SIG-M5 (cell line): ENCODE measurements at regions not wholly inside any gene's neighbourhood (a gene's known extent, or its start where the extent isn't known, plus 50 kb on each side); places are given as distances from the start of the nearest gene placed in this dataset.

Experiments
- DNase-seq: peaks from one replicate; lab custom pipeline; 2025; lab: John Stamatoyannopoulos, UW

DNA sequence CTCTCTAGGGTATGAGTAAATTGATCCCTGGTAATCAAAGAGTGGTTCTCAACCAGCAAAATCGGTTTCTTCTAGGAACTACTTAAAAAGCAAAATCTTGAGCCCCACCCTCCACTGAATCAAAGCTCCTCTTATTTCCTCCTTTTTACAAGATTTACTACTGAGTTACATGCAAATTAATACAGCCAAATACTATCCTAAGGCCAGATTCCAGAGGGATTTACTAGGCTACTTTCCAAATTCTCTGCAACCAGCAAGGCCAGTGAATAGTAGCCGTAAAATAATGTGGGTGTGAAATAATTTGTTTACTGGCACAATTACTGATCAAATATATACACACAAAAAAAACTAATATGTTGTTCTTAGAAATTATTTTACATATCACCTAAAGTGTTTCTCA lies 1583.8 kb downstream of the NCAM2 start:
- DNase-seq = no peak

DNA sequence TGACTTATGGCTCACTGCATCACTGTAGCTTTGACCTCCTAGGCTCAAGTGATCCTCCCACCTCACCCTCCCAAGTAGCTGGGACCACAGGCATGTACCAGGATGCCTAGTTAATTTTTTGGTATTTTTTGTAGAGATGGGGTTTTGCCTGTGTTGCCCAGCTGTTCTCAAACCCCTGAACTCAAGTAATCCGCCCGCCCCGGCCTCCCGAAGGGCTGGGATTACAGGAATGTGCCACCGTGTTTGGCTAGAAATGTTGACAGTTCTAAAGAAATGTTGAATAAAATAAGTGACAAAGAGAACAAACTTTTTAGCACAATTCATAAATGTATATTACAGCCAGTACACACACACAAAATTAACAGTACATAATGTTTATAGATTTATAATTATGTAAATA lies 1586.1 kb downstream of the NCAM2 start:
- DNase-seq = no peak

DNA sequence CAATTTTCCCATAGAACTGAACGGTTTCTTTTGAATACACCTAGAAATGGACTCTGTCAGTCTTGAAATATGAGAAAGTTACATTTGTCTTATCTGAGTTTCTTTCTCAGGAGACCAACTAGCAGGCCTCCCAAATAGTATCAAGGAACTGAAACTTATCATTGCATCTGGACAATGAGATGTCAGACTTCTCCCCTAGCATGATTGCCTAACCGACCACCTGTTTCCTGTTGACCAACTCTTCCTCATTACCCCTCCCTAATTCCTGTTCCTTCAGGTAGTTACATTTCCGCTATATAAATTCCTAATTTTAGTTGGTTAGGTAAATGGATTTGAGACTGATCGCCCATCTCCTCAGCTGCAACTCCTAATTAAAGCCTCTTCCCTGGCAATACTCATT lies 1587.3 kb downstream of the NCAM2 start:
- DNase-seq = no peak

DNA sequence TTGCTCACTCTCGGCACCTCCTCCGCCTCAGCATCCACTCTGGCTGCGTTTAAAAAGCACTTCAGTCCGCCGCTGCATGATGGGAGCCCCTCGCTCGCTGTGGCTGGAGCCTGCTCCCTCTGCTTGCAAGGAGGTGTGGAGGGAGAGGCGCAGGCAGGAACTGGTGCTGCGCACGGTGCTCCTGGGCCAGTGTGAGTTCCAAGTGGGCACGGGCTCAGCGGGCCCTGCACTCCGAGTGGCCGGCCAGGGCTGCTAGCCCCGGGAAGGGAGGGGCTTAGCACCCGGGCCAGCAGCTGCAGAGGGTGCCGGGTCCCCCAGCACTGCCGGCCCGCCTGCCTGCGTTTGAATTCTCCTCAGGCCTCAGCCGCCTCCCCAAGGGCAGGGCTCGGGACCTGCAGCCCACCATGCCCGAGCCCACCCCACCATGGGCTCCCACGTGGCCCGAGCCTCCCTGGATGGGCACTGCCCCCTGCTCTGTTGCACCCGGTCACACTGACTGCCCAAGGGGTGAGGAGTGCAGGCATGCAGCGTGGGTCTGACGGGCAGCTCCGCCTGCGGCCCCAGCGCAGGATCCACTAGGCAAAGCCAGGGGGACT lies 1599.5 kb downstream of the NCAM2 start:
- no peak for DNase-seq

DNA sequence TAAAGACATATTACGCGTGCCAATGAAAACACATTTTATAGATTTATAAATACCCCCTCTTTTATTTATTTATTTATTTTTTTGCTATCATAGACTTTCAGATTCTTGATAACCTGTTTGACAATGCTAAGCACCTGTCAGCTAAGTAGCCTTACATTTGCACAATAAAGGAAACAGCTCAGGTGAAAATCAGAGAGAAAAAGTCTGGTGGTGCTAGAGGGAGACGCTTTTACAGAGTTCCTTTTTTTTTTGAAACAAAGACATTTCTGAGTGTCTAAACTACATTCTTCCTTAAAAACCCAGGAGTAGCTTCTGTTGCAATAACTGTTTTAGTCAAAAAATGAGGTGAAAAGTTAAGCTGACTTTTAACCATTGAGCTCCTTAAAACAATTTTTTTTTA lies 1611.6 kb downstream of the NCAM2 start:
- DNase-seq = no peak

DNA sequence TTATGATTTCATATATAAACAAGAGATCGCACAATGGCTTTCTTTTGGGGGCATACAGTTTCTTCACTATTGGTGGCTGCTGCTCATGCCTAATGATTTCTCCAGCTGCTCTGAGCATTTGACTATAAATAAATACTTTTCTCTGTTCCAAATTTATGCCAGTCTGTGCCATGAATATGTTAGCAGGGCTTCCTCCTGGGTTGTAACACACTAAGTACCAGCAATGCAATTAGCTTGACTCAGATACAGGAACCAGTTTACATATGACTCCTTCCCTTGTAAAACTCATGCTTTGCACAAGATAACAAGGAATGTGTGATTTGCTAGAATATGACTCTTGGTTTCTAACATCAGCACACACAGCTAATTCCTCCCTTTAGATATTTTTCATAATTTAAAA lies 1629.7 kb downstream of the NCAM2 start:
- no peak for DNase-seq

DNA sequence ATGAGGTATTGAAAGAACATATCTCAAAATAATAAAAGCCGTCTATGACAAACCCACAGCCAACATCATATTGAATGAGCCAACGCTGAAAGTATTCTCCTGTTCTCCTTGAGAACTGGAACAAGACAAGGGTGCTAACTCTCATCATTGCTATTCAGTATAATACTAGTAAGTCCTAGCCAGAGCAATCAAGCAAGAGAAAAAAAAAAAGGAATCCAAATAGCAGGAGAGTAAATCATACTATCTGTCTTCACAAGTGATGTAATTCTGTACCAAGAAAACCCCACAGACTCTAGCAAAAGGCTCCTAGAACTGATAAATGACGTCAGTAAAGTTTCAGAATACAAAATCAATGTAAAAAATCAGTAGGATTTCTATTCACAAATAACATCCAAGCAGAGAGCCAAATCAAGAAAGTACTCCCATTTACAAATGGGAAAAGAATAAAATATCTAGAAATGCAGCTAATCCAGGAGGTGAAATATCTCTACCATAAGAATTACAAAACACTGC lies 1632.8 kb downstream of the NCAM2 start:
- no peak for DNase-seq

DNA sequence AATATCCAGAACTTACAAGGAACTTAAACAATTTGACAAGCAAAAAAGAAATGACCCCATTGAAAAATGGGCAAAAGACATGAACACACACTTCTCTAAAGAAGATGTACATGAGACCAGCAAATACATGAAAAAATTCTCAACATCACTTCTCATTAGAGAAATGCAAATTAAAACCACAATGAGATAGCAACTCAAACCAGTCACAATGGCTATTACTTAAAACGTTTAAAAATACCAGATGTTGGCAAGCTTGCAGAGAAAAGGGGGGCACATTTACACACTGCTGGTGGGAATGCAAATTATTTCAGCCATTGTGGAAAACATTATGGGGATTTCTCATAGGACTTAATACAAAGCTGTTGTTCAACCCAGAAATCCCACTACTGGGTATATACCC lies 1634.0 kb downstream of the NCAM2 start:
- no peak for DNase-seq

DNA sequence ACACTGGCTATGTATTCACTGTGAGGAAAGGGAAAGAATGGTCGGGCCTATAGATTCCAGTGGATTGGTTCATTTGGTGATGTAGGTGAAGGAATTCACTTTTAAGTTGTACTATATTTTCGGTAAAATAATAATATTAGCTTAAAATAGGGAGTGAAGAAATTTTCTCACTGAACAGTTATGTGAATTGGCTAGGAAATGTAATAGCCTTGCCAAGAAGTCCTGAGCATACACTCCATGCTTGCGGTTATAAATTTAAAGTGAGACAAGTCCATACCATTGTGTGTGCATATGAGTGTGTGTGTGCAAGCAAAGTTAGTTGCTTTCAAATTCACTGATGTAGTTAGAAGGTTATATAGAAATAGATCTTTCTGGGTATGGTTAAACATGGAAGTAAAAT lies 1651.0 kb downstream of the NCAM2 start:
- no peak for DNase-seq

DNA sequence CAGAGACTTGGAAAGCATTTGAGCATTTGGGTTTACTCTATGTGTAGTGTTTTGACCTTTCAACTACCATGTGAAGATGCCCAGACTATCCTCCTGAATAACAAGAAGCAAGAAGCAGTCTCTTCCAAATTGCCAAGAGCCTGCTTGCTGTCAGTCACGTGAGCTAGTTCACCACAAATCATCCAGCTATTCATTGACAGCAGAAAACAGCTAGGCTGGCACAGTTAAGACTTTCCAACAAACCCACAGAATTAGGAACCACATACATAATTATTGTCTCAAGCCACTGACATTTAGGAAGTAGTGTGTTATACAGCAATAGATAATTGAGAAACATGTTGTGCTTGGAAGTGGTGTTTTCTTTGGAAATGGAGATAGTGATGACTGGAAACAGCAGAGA lies 1652.0 kb downstream of the NCAM2 start:
- DNase-seq = no peak

DNA sequence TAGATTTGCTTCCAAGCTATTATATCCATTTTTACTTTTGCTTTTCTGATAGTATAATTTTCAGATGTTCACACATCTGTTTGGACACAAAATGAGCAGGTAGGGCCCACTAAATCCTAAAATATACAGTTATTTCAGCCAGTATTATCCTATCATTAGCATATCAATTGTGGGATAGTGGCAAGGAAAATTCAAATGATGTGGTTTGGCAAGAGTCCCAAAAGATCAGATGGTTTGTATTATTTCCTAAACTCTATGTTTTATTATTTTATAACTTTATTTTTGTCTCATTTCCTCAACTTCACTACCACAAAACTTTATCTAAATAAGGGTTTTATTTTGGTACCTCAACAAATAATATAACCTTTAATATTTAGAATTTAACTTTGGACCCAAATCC lies 1659.6 kb downstream of the NCAM2 start:
- no peak for DNase-seq

DNA sequence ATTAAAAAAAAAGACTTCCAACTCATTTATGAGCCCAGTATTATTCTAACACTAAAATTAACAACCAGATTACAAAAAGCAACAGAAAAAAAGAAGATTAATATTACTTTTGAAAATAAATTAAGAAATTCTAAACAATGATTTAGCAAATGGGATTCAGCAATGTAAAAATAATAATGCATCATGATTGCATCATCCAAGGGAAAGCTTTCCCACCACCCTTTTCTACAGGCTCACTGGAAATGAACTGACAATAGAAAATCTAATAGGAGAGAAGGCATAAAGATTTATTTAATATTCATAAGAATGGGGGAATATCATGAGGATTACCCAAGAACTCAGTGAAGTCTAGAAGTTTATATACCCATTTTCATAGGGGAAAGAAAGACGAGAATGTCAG lies 1671.9 kb downstream of the NCAM2 start:
- DNase-seq = no peak

DNA sequence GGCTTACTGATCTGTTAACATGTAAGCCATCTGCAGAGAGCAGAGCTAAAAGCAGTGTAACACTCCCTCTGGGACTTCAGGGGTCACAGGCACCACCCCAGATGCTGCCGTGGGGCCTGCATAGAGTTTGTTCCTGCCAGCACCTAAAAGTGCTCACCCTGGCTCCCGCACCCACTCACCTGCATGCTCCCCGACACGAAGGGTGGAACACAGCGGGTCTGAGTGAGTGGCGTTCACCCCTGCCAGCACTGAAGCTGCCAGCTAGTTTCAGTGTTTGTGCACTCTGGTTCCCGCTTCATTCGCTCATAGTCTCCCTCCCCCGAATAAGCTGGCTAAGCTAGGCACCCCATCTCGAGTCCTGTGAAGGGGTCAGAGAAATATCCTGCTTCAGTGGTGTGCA lies 1681.0 kb downstream of the NCAM2 start:
- DNase-seq = no peak

DNA sequence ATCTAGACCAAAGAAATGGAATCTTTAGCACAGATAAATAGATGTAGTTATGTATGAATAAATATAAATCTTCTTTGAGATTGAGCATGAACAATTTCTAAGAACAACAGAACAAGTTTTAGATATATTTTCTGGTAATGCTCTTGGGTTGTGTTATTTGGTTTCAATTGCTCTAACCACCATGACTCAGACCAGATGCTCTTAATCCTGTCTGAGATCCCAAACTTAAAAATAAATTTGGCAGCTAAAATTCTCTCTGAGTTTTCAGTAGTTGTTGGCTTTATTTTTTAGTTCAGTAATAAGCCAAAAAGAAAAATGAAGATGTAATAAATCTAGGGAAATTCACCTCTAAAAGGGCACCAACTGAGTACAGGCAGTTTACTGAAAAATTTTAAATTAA lies 1693.4 kb downstream of the NCAM2 start:
- DNase-seq = no peak

DNA sequence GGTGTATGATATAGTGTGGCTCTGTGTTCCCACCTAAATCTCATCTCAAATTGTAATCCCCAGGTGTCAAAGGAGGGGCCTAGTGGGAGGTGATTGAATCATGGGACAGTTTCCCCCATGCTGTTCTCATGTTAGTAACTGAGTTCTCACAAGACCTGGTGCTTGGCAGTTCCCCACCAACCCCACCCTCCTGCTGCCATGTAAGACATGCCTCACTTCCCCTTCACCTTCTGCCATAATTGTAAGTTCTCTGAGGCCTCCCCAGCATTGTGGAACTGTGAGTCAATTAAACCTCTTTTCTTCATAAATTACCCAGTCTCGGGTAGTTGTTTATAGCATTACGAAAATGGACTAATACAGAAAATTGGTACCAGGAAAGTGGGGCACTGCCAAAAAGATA lies 1705.3 kb downstream of the NCAM2 start:
- DNase-seq = no peak

DNA sequence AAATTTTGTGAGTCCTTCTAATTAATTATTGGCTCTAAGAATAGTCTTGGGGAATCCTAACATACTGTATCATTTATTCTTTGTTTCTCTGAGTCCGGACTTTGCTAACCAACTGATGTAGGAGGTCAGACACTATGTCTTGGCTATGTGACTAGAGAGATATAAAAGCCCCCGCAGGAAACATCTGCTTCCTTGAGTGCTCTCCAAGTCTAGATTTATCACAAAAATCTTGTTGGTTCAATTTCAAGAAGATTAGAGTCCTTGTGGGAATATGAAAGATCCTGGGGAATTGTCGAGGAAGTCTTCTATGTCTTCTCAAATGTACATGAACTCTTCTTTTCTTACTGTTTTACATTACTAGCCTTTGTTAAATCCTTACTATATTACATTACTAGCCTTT lies 1712.5 kb downstream of the NCAM2 start:
- DNase-seq = no peak

DNA sequence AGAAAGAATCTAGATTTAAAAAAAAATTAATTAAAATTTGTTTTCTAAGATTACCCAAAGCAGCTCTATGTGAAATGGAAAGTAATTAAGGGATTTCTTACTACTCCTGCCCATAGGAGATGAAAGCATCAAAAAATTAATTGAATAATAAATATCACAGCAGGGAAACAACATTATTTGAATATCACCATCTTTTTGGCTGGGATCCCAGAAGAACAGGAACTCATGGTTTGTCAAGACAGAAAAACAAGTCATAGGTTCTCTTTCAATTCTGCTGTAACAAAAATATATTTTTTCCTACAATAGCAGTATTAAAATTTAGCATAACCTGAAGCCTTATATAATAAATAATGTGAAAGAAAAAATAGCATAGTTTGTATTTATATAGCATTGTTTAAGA lies 1713.4 kb downstream of the NCAM2 start:
- no peak for DNase-seq

DNA sequence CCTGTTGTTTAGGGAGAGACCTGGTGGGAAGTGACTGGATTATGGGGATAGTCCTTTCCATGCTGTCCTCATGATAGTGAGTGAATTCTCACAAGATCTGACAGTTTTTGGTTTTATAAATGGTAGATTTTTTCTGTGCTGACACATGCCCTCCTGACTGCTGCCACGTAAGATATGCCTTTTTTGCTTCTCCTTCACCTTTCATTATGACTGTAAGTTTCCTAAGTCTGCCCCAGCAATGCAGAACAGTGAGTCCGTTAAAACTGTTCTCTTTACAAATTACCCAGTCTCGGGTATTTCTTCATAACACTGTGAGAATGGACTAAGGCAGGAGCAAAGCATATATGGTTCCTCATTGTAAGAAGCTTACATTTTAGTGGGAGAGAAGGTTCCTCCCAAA lies 1727.2 kb downstream of the NCAM2 start:
- DNase-seq = no peak

DNA sequence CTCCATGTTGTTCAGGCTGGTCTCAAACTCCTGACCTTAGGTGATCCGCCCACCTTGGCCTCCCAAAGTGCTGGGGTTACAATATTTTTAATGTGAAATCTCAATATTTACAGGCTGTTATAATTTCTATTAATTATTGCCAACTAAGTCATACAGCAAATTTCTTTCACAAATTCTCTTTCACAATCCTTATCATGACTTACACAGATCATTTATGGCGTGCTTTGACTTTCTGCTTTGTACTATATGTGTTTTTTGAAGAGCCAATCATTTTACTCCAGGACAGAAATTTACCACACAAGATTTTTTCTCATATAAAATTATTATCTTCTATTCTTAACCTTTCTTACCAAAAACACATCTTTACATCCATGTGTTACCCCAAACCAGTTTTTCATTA lies 1729.9 kb downstream of the NCAM2 start:
- DNase-seq = no peak

DNA sequence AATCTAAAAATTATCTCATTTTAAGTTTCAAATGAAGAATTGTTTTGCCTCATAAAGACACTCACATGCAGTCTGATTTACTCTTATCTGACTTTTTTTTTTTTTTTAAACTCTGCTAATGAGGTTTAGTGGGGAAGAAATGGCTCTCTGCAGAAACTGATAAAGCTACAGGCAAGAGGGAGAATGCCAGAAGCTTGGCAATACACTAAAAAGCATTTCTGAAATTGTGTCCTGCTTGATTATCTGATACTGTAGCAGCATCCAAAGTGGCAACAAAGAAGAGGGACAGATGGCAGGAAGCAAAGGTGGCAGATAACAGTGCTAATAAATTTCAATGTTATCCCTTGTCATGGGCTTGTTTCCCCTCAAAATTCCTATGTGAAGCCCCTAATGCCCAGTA lies 1744.9 kb downstream of the NCAM2 start:
- DNase-seq = no peak

DNA sequence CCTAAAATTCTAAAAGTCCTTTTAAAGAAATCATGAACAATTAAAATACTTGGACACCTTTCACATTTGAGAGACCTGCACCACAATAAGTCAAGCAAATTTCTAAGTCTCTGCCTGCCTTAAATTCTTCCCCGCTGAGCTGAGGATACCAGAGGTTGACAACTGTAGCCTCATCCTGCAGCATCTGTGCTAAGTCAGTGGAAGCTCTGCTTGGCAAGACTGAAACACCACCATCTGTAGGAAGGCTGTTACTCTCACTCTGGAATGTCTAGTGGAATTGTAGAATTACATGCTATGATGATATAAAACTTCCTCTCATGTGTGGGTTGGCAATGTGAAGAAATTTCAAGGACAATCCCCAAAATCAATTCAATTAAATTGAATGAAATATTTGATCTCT lies 1756.5 kb downstream of the NCAM2 start:
- no peak for DNase-seq

DNA sequence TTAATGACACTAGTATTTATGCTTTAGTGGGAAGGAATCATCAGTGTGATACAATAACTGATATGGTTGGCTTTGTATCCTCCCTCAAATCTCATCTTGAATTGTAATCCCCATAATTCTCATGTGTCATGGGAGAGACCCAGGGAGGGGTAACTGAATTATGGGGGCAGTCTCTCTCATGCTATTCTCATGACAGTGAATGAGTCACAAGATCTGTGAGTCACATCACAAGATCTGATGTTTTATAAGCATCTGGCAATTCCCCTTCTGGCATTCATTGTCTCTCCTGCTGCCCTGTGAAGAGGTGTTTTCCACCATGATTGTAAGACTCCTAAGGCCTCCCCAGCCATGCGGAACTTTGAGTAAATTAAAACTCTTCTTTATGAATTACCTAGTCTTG lies 1760.3 kb downstream of the NCAM2 start:
- DNase-seq = no peak

DNA sequence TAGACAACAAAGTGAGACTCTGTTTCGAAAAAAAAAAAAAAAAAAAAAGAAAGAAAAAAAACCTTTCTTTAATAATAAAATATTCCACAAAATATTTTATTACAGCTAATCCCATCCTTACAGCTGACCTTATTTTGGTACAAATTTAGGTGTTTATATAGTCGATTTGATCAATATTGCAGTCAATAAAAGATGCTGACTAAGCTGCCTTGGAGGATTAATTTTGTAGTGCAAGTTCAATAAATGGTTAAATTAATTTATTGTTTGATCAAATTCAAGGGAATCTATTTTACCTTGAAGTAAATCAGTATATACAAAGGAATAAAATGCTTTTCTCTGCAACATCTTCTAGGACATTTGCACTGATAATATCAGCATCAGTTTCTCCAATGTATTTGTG lies 1764.3 kb downstream of the NCAM2 start:
- DNase-seq = no peak

DNA sequence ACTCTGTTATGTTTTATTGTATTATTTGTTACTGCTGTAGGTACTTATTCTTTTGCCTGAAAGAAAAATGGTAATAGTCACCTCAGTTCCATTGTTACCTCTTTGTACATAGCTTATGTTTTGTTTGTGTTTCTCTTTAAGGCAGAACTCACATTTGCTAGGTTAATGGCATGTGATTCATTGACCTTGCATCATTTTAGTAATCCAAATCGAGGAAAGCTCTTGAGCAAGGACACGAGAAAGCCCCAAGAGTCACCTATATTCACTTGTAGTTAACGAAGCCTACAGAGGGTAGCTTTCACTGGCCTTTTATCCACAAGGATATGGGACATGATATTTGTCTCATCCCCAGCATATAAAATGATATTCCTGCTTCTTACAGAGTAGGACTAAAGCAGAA lies 1765.2 kb downstream of the NCAM2 start:
- no peak for DNase-seq

DNA sequence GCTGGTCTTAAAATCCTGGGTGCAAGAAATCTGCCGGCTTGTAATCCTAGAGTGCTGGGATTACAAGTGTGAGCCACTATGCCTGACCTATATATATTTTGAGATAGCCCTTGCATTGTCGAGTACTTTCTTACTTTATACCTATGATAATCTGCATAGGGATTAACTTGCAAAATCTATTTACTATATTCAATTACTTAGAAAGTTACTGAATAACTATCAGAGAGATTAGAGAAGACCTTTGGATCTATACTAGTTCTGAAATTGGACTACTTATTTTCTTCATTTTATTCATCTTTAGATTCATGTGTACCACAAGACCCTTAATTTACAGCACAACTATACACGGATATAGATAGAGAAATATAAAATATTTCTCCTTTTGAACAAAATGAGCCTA lies 1766.0 kb downstream of the NCAM2 start:
- no peak for DNase-seq
